HG02973 (cell line): ENCODE measurements at regions not wholly inside any gene's neighbourhood (a gene's known extent, or its start where the extent isn't known, plus 50 kb on each side); places are given as distances from the start of the nearest gene placed in this dataset.
"Not testable (repeated sequence)": the region's sequence is repeated elsewhere in the genome, so short reads cannot be mapped to it uniquely, and the experiment has no call there.

Experiments
- ATAC-seq: cut with Tn5 transposase; IDR thresholded peaks from one replicate; pipeline ENCODE4 v1.9.1; 2021; ENCODE audit warnings: moderate library complexity; ENCODE audit not compliant: unreplicated experiment

GRCh38 chr3:166837535-166837934 is 542.6 kb downstream of the ZBBX start:
- peak; percentile 79 for ATAC-seq

GRCh38 chr3:166836836-166837235 is 543.3 kb downstream of the ZBBX start:
- ATAC-seq: no peak

GRCh38 chr3:166829896-166830295 is 550.2 kb downstream of the ZBBX start:
- no peak for ATAC-seq

- ATAC-seq: no peak
Measured at GRCh38 chr3:166818464-166818863, 561.6 kb downstream of the ZBBX start.

GRCh38 chr3:166817269-166817668 is 562.8 kb downstream of the ZBBX start:
- ATAC-seq: not testable (repeated sequence)

- ATAC-seq: no peak
Measured at GRCh38 chr3:166810741-166811445, 569.2 kb downstream of the ZBBX start.

- ATAC-seq: no peak
Measured at GRCh38 chr3:166809520-166809919, 570.6 kb downstream of the ZBBX start.

- no peak for ATAC-seq
Measured at GRCh38 chr3:166788936-166789335, 591.2 kb downstream of the ZBBX start.

- no peak for ATAC-seq
Measured at GRCh38 chr3:166785876-166786275, 594.2 kb downstream of the ZBBX start.

GRCh38 chr3:166783206-166783605 is 596.9 kb downstream of the ZBBX start:
- ATAC-seq: no peak

- ATAC-seq: no peak
Measured at GRCh38 chr3:166764698-166765318, 615.3 kb downstream of the ZBBX start.

- no peak for ATAC-seq
Measured at GRCh38 chr3:166759736-166760513, 620.2 kb downstream of the ZBBX start.

- no peak for ATAC-seq
Measured at GRCh38 chr3:166752214-166752613, 627.9 kb downstream of the ZBBX start.

GRCh38 chr3:166743481-166744134 is 636.5 kb downstream of the ZBBX start:
- no peak for ATAC-seq

- no peak for ATAC-seq
Measured at GRCh38 chr3:166734734-166735133, 645.4 kb downstream of the ZBBX start.

GRCh38 chr3:166731701-166732100 is 648.4 kb downstream of the ZBBX start:
- ATAC-seq: no peak

- ATAC-seq: no peak
Measured at GRCh38 chr3:166721466-166721865, 658.6 kb downstream of the ZBBX start.

GRCh38 chr3:166714206-166714605 is 665.9 kb downstream of the ZBBX start:
- ATAC-seq: no peak

GRCh38 chr3:166713787-166714186 is 666.3 kb downstream of the ZBBX start:
- no peak for ATAC-seq

- no peak for ATAC-seq
Measured at GRCh38 chr3:166706094-166706493, 674.0 kb downstream of the ZBBX start.

- ATAC-seq: no peak
Measured at GRCh38 chr3:166697495-166697894, 682.6 kb downstream of the ZBBX start.
